H1 (cell line): ENCODE measurements at regions not wholly inside any gene's neighbourhood (a gene's known extent, or its start where the extent isn't known, plus 50 kb on each side); places are given as distances from the start of the nearest gene placed in this dataset.

Experiments
- CTCF ChIA-PET: fragments of 300-600 bp; sonication (Branson Sonifier 250); formaldehyde crosslinking; loops from one replicate; lab custom pipeline; 2021; ENCODE audit not compliant: partially characterized antibody; lab: Charles Lee
- POLR2A ChIA-PET: fragments of 300-600 bp; sonication (Branson Sonifier 250); formaldehyde crosslinking; loops from one replicate; lab custom pipeline; 2021; ENCODE audit warnings: inconsistent platforms; ENCODE audit not compliant: partially characterized antibody; lab: Charles Lee
- DNase-seq, 2 experiments: peaks; one replicate each; pipeline versions ENCODE4 v3.0.0 to v3.0.0-alpha.2; 2010 to 2022; ENCODE audit warnings: low spot score in 2 of 2, low read depth in 1 of 2, mixed read lengths in 1 of 2
- FAIRE-seq: peaks from 2 replicates; lab custom pipeline; 2011; peaks lifted over from hg19 to GRCh38; lab: Jason Lieb, UNC
- H2AFZ ChIP-seq: 2 replicates; pipeline ENCODE4 v1.8.1; 2012; ENCODE audit warnings: low read length, inconsistent platforms
- H2AK5ac ChIP-seq: 2 replicates; pipeline ENCODE4 v1.6.1; 2013; ENCODE audit warnings: low read depth, low read length
- H2BK120ac ChIP-seq: replicated peaks from 2 replicates; pipeline ENCODE3; 2013; ENCODE audit warnings: low read depth, low read length, inconsistent platforms
- H2BK12ac ChIP-seq: 2 replicates; pipeline ENCODE4 v1.6.1; 2013; ENCODE audit warnings: low read depth, low read length
- H2BK15ac ChIP-seq: 2 replicates; pipeline ENCODE4 v1.6.1; 2013; ENCODE audit warnings: low read length
- H2BK20ac ChIP-seq: 2 replicates; pipeline ENCODE4 v1.6.1; 2013; ENCODE audit warnings: low read length
- H2BK5ac ChIP-seq: 2 replicates; pipeline ENCODE4 v1.6.1; 2013; ENCODE audit warnings: low read depth, low read length
- H3K14ac ChIP-seq: 2 replicates; pipeline ENCODE4 v1.6.1; 2013; ENCODE audit warnings: inconsistent platforms; ENCODE audit not compliant: insufficient read length
- H3K18ac ChIP-seq: 2 replicates; pipeline ENCODE4 v1.6.1; 2013; ENCODE audit warnings: low read length; ENCODE audit errors: extremely low read depth
- H3K23ac ChIP-seq: 2 replicates; pipeline ENCODE4 v1.6.1; 2013; ENCODE audit warnings: inconsistent platforms; ENCODE audit not compliant: insufficient read length
- H3K23me2 ChIP-seq: 2 replicates; pipeline ENCODE4 v1.6.1; 2013; ENCODE audit warnings: low read depth, low read length
- H3K27ac ChIP-seq: 2 replicates; pipeline ENCODE4 v1.6.1; 2011; ENCODE audit warnings: low read depth, low read length, inconsistent platforms
- H3K27me3 ChIP-seq, 4 experiments: replicated peaks in 1 of 4; 1 replicate in 1 of 4; 2 replicates in 3 of 4; pipeline versions ENCODE4 v1.6.1 to v1.8.1; 2011 to 2013; ENCODE audit warnings: low read length in 3 of 4, mild to moderate bottlenecking in 3 of 4, inconsistent platforms in 2 of 4, mixed read lengths in 2 of 4, moderate library complexity in 1 of 4; ENCODE audit not compliant: control insufficient read depth in 3 of 4, insufficient read depth in 3 of 4; ENCODE audit errors: extremely low read depth in 1 of 4
- H3K36me3 ChIP-seq, 4 experiments: 2 replicates each; pipeline versions ENCODE4 v1.6.1 to v1.8.1; 2011 to 2013; ENCODE audit warnings: mild to moderate bottlenecking in 4 of 4, low read length in 3 of 4, moderate library complexity in 2 of 4, control low read depth in 1 of 4, inconsistent platforms in 1 of 4; ENCODE audit not compliant: insufficient read depth in 4 of 4, control insufficient read depth in 2 of 4
- H3K4ac ChIP-seq: replicated peaks from 2 replicates; pipeline ENCODE3; 2013; ENCODE audit warnings: low read length, low read depth, mixed read lengths, inconsistent platforms; ENCODE audit not compliant: insufficient read length
- H3K4me1 ChIP-seq, 4 experiments: replicated peaks in 1 of 4; 1 replicate in 1 of 4; 2 replicates in 3 of 4; pipeline versions ENCODE4 v1.6.1 to v1.8.1; 2011 to 2013; ENCODE audit warnings: low read length in 3 of 4, inconsistent platforms in 2 of 4, mixed read lengths in 1 of 4; ENCODE audit not compliant: insufficient read depth in 4 of 4, control insufficient read depth in 3 of 4
- H3K4me2 ChIP-seq, 2 experiments: 2 replicates each; pipeline versions ENCODE4 v1.6.1 to v1.8.1; 2011 to 2013; ENCODE audit warnings: low read depth in 2 of 2, low read length in 2 of 2, control low read depth in 1 of 2, inconsistent platforms in 1 of 2, mild to moderate bottlenecking in 1 of 2; ENCODE audit not compliant: insufficient read depth in 1 of 2
- H3K4me3 ChIP-seq, 4 experiments: fragments of 200-600, 300-600 bp in 1 of 4; sonication (generic), shearing (Covaris generic), sonication (Bioruptor Twin) in 1 of 4; 2 replicates each; pipeline versions ENCODE4 v1.5.1 to v1.8.1; 2011 to 2016; ENCODE audit warnings: low read length in 4 of 4, low read depth in 3 of 4, control low read depth in 2 of 4, inconsistent platforms in 2 of 4, mild to moderate bottlenecking in 2 of 4, mixed read lengths in 1 of 4, moderate library complexity in 1 of 4; ENCODE audit not compliant: insufficient read depth in 2 of 4; ENCODE audit errors: extremely low read depth in 1 of 4
- H3K56ac ChIP-seq: replicated peaks from 2 replicates; pipeline ENCODE3; 2013; ENCODE audit warnings: low read depth, mild to moderate bottlenecking, mixed read lengths, low read length, inconsistent platforms; ENCODE audit not compliant: insufficient read length
- H3K79me1 ChIP-seq: 2 replicates; pipeline ENCODE4 v1.6.1; 2013; ENCODE audit warnings: low read depth, low read length, control low read depth
- H3K79me2 ChIP-seq, 2 experiments: 2 replicates each; pipeline versions ENCODE4 v1.6.1 to v1.8.1; 2012 to 2013; ENCODE audit warnings: low read length in 2 of 2, mild to moderate bottlenecking in 2 of 2, inconsistent platforms in 1 of 2; ENCODE audit not compliant: insufficient read depth in 2 of 2, control insufficient read depth in 1 of 2
- H3K9ac ChIP-seq, 4 experiments: replicated peaks in 1 of 4; 1 replicate in 1 of 4; 2 replicates in 3 of 4; pipeline versions ENCODE4 v1.6.1 to v1.8.1; 2011 to 2013; ENCODE audit warnings: low read depth in 3 of 4, low read length in 3 of 4, control low read depth in 2 of 4, mild to moderate bottlenecking in 2 of 4, moderate library complexity in 2 of 4, inconsistent platforms in 1 of 4; ENCODE audit errors: extremely low read depth in 1 of 4
- H3K9me3 ChIP-seq, 2 experiments: 2 replicates each; pipeline versions ENCODE4 v1.6.1 to v1.8.1; 2012 to 2013; ENCODE audit warnings: mild to moderate bottlenecking in 2 of 2, moderate library complexity in 2 of 2, control low read depth in 1 of 2, inconsistent platforms in 1 of 2, low read depth in 1 of 2, low read length in 1 of 2, mixed read lengths in 1 of 2; ENCODE audit not compliant: insufficient read depth in 2 of 2
- H4K20me1 ChIP-seq, 2 experiments: replicated peaks in 1 of 2; 2 replicates each; pipeline versions ENCODE3 to v1.8.1; 2011 to 2013; ENCODE audit warnings: inconsistent platforms in 2 of 2, low read length in 2 of 2, mild to moderate bottlenecking in 1 of 2; ENCODE audit not compliant: insufficient read depth in 2 of 2, control insufficient read depth in 1 of 2
- H4K5ac ChIP-seq: 2 replicates; pipeline ENCODE4 v1.6.1; 2013; ENCODE audit warnings: low read length, low read depth, mixed read lengths, inconsistent platforms; ENCODE audit not compliant: insufficient read length
- H4K8ac ChIP-seq: 2 replicates; pipeline ENCODE4 v1.8.0; 2013; ENCODE audit warnings: mild to moderate bottlenecking, moderate library complexity, low read length, inconsistent platforms; ENCODE audit not compliant: insufficient read depth; ENCODE audit errors: extremely low read depth
- H4K91ac ChIP-seq: replicated peaks from 2 replicates; pipeline ENCODE3; 2013; ENCODE audit warnings: low read length, mixed read lengths, inconsistent platforms; ENCODE audit not compliant: insufficient read length
- BACH1 ChIP-seq: IDR thresholded peaks from 2 replicates; pipeline ENCODE4 v1.6.1; 2012; ENCODE audit warnings: low read length, improper control_type of control experiment
- EZH2 ChIP-seq: fragments of 200-600 bp; sonication (generic); IDR thresholded peaks from 2 replicates; pipeline ENCODE4 v1.7.1; 2012; ENCODE audit warnings: low read depth, mild to moderate bottlenecking, moderate library complexity, low read length, inconsistent platforms; ENCODE audit not compliant: severe bottlenecking
- JUN ChIP-seq: IDR thresholded peaks from 2 replicates; pipeline ENCODE4 v1.6.1; 2011; ENCODE audit warnings: low read depth, mild to moderate bottlenecking, improper control_type of control experiment, low read length
- MAFK ChIP-seq: IDR thresholded peaks from 2 replicates; pipeline ENCODE4 v1.6.1; 2012; ENCODE audit warnings: low read depth, mild to moderate bottlenecking, improper control_type of control experiment, low read length
- PHF8 ChIP-seq: fragments of 200-600 bp; sonication (generic); conservative IDR thresholded peaks from 2 replicates; pipeline ENCODE4 v1.7.1; 2012; ENCODE audit warnings: low read depth, mild to moderate bottlenecking, inconsistent platforms, low read length, moderate library complexity
- RFX5 ChIP-seq: IDR thresholded peaks from 2 replicates; pipeline ENCODE4 v1.6.1; 2011; ENCODE audit warnings: low read depth, low read length, improper control_type of control experiment, borderline replicate concordance
- SAP30 ChIP-seq: fragments of 300-600 bp; sonication (generic); IDR thresholded peaks from 2 replicates; pipeline ENCODE4 v1.7.1; 2012; ENCODE audit warnings: low read length, moderate library complexity, mild to moderate bottlenecking, inconsistent platforms; ENCODE audit not compliant: insufficient read depth, insufficient replicate concordance
- SIX5 ChIP-seq: IDR thresholded peaks from 2 replicates; pipeline ENCODE4 v1.6.1; 2011; ENCODE audit warnings: mild to moderate bottlenecking, low read depth, low read length
- SP2 ChIP-seq: IDR thresholded peaks from 2 replicates; pipeline ENCODE4 v1.6.1; 2012; ENCODE audit warnings: mild to moderate bottlenecking, low read length, inconsistent platforms
- SRF ChIP-seq: IDR thresholded peaks from 2 replicates; pipeline ENCODE4 v1.6.1; 2011; ENCODE audit warnings: mild to moderate bottlenecking, low read depth, low read length, moderate library complexity
- USF2 ChIP-seq: IDR thresholded peaks from 2 replicates; pipeline ENCODE4 v1.6.1; 2011; ENCODE audit warnings: low read length, improper control_type of control experiment
- YY1 ChIP-seq: IDR thresholded peaks from 2 replicates; pipeline ENCODE4 v1.6.1; 2011; ENCODE audit warnings: low read depth, mild to moderate bottlenecking, low read length
- ZNF274 ChIP-seq: IDR thresholded peaks from 2 replicates; pipeline ENCODE4 v1.7.0; 2012; ENCODE audit warnings: low read length, borderline replicate concordance; ENCODE audit errors: extremely low read depth
- WGBS, 2 experiments: shearing (Covaris generic) in 1 of 2; methylation state at CpG; one replicate each; pipeline versions ENCODE4 v1.1.6 to v1.1.7; 2013 to 2015; ENCODE audit warnings: low lambda C conversion rate in 2 of 2, mixed read lengths in 2 of 2, inconsistent platforms in 1 of 2, low coverage in 1 of 2, missing lambda C conversion rate in 1 of 2; ENCODE audit not compliant: insufficient replicate concordance in 2 of 2, insufficient coverage in 1 of 2, insufficient read length in 1 of 2; ENCODE audit errors: extremely low coverage in 1 of 2, missing lambda C conversion rate in 1 of 2; 5-methylcytosine and 5-hydroxymethylcytosine counted together
- TF ChIP-seq, protein P1 (sequence below): IDR thresholded peaks from 2 replicates; pipeline ENCODE4 v1.6.1; 2012; ENCODE audit warnings: inconsistent platforms

GRCh38 chr16:9318764-9319163 is 227.3 kb downstream of the HAPSTR1 start:
- Histone ChIP-seq H2BK12ac (no peak overlapping the region), H2BK120ac (no peak overlapping the region), H4K20me1 (no peaks in the 10 kb centered on the region), H2BK5ac (no peak overlapping the region), H3K23ac (no peak overlapping the region), H3K4me3 (no peak overlapping the region), H3K36me3 (no peaks in the 10 kb centered on the region), H3K14ac (no peak overlapping the region), H2BK15ac (no peak overlapping the region), H3K27me3 (no peaks in the 10 kb centered on the region), H3K27ac (no peak overlapping the region), H4K8ac (no peak overlapping the region), H2AFZ (no peak overlapping the region; the same call in 1 of the 2 replicates), H3K9me3 (no peaks in the 10 kb centered on the region), H3K4me1 (peaks cover 0 to 10% (median 0%) of the 10 kb centered on the region in 4 experiments; a peak in 1 of 7 replicates), H3K18ac (no peak overlapping the region), H2BK20ac (no peak overlapping the region), H4K91ac (no peak overlapping the region), H3K56ac (no peak overlapping the region), H3K23me2 (no peaks in the 10 kb centered on the region), H3K79me1 (no peaks in the 10 kb centered on the region), H4K5ac (no peak overlapping the region), H3K4ac (no peak overlapping the region), H3K9ac (no peak overlapping the region), H3K4me2 (no peak overlapping the region), H2AK5ac (no peak overlapping the region), H3K79me2 (no peaks in the 10 kb centered on the region)
- FAIRE-seq (peak; percentile 50), DNase-seq (no peak)
- 86% methylated on average over 2 of the region's 2 CpGs; no CpG with 5 or more reads in 1 of the 2 experiments for WGBS, 2 experiments
- CTCF ChIA-PET = interaction anchor here (1.2 kb wide), 1 partner anchor 21 kb away, joined by 4 read pairs; no protein-coding TSS in a partner anchor
- POLR2A ChIA-PET = no interaction called here
- TF ChIP-seq USF2 = peak; percentile 69
- peak; percentile 50; the same call in 1 of the 2 replicates for TF ChIP-seq SRF
- TF ChIP-seq, protein P1, sequence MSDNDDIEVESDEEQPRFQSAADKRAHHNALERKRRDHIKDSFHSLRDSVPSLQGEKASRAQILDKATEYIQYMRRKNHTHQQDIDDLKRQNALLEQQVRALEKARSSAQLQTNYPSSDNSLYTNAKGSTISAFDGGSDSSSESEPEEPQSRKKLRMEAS = no peak
- TF ChIP-seq SP2 = no peak
- TF ChIP-seq JUN = no peak
- no peak for TF ChIP-seq YY1
- no peak for TF ChIP-seq MAFK
- TF ChIP-seq BACH1 = no peak
- no peak for TF ChIP-seq EZH2
- TF ChIP-seq RFX5 = no peak
- TF ChIP-seq ZNF274 = no peak
- TF ChIP-seq PHF8 = no peak
- no peak for TF ChIP-seq SAP30
- TF ChIP-seq SIX5 = peak; percentile 58
